Peyer's patch (tissue), 4 donors: ENCODE measurements at regions not wholly inside any gene's neighbourhood (a gene's known extent, or its start where the extent isn't known, plus 50 kb on each side); places are given as distances from the start of the nearest gene placed in this dataset.
A peak's percentile ranks its signal among the peaks of the same experiment; 100 is the strongest.
"Not testable (repeated sequence)": the region's sequence is repeated elsewhere in the genome, so short reads cannot be mapped to it uniquely, and the experiment has no call there.

Experiments
- DNase-seq, 3 donors: peaks; one replicate each; pipeline ENCODE4 v3.0.0-alpha.2; 2017 to 2019
- H3K27ac ChIP-seq, 4 donors: fragments of 200-600 bp; sonication (generic); one replicate each; pipeline ENCODE4 v1.5.1; 2016 to 2019
- H3K27me3 ChIP-seq, 2 donors: fragments of 200-600 bp; sonication (generic); one replicate each; pipeline ENCODE4 v1.5.1; 2019
- H3K36me3 ChIP-seq, 3 donors: fragments of 200-600 bp; sonication (generic); one replicate each; pipeline ENCODE4 v1.5.1; 2016 to 2019
- H3K4me1 ChIP-seq, 4 donors: fragments of 200-600 bp; sonication (generic); one replicate each; pipeline ENCODE4 v1.5.1; 2016 to 2019
- H3K4me3 ChIP-seq, 4 donors: fragments of 200-600 bp; sonication (generic); 1 replicate in 3 of 4; 2 replicates in 1 of 4; pipeline ENCODE4 v1.5.1; 2016 to 2019; ENCODE audit warnings: mild to moderate bottlenecking in 1 of 4
- H3K9me3 ChIP-seq, 4 donors: fragments of 200-600 bp; sonication (generic); one replicate each; pipeline ENCODE4 v1.5.1; 2016 to 2019; ENCODE audit warnings: mild to moderate bottlenecking in 1 of 4
- POLR2A ChIP-seq, 2 donors: fragments of 450-650 bp; IDR thresholded peaks; one replicate each; pipeline ENCODE4 v1.5.1; 2017; ENCODE audit warnings: antibody characterized with exemption in 2 of 2, mild to moderate bottlenecking in 2 of 2, moderate library complexity in 2 of 2
- TF ChIP-seq, protein P1 (sequence below), 6 experiments: fragments of 450-650 bp in 4 of 6; fragments of 200-600 bp in 2 of 6; sonication (generic) in 1 of 6; IDR thresholded peaks; one replicate each; pipeline ENCODE4 v1.5.1; 2017 to 2019; ENCODE audit warnings: antibody characterized with exemption in 6 of 6, mild to moderate bottlenecking in 3 of 6, moderate library complexity in 1 of 6

DNA sequence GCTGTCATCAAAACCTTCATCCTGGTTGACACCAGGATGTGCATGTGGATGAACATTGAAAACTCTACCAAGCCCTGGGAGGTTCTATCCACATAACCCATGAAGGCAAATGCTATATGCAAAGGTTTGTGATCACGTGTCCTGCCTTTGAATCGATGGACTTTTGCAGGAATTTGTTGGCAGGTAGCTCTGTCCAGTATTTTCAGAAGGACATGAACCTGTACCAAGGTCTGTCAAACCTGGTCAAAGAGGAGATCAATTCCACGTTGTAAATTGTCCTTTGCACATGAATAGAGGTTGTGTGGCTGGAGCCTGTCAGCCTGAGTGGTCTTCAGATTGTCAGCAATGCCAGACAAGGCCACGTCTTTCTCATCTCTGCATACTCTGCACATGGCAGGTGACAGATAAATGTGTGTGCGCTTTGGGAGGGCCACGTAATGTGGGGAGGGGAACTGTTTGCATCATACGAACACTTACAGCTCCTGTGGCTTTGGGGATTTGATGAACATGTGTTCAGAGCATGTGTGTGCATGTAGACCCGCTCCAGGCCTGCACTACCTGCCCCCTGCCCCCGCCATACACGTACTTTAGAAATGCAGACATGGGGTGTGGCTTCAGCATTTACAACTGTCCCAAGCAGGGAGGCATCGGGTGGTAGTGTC, 169.1 kb downstream of the ERMARD start:
- H3K4me3 ChIP-seq = no peak overlapping the region
- peak in 1 of 3 donors; percentile 36 for DNase-seq
- H3K9me3 ChIP-seq = no peaks in the 10 kb centered on the region
- no peak overlapping the region for H3K27ac ChIP-seq
- no peaks in the 10 kb centered on the region for H3K27me3 ChIP-seq
- no peaks in the 10 kb centered on the region for H3K4me1 ChIP-seq
- TF ChIP-seq POLR2A (IDR thresholded peaks at IDR 0.05) = no peak
- TF ChIP-seq, protein P1, sequence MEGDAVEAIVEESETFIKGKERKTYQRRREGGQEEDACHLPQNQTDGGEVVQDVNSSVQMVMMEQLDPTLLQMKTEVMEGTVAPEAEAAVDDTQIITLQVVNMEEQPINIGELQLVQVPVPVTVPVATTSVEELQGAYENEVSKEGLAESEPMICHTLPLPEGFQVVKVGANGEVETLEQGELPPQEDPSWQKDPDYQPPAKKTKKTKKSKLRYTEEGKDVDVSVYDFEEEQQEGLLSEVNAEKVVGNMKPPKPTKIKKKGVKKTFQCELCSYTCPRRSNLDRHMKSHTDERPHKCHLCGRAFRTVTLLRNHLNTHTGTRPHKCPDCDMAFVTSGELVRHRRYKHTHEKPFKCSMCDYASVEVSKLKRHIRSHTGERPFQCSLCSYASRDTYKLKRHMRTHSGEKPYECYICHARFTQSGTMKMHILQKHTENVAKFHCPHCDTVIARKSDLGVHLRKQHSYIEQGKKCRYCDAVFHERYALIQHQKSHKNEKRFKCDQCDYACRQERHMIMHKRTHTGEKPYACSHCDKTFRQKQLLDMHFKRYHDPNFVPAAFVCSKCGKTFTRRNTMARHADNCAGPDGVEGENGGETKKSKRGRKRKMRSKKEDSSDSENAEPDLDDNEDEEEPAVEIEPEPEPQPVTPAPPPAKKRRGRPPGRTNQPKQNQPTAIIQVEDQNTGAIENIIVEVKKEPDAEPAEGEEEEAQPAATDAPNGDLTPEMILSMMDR (IDR thresholded peaks at IDR 0.05) = no peak
- no peaks in the 10 kb centered on the region for H3K36me3 ChIP-seq

DNA sequence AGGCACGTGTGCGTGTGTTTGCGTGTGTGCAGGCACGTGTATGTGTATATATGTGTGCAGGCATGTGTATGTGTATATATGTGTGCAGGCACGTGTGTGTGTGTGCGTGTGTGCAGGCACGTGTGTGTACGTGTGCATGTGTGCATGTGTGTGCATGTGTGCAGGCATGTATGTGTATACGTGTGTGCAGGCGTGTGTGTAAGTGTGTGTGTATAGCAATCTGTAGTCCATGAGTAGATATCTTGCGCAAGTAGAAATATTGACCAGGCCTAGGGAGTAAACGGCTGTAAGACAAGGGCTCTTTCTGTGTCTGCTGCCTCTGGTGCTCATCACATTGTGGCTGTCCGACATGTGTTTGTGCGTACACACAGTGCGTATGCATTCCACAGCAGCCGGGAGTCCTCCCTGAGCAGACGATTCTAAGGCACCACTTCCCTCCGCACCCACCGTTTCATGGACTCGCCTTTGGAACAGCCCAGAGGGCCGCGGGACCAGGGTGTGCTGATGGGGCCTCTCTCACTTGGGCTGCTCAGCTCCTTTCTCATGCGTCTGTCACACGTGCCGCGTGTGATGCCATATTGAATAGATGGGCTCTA, 167.6 kb downstream of the ERMARD start:
- TF ChIP-seq, protein P1 (IDR thresholded peaks at IDR 0.05) = no peak
- TF ChIP-seq POLR2A (IDR thresholded peaks at IDR 0.05) = no peak

DNA sequence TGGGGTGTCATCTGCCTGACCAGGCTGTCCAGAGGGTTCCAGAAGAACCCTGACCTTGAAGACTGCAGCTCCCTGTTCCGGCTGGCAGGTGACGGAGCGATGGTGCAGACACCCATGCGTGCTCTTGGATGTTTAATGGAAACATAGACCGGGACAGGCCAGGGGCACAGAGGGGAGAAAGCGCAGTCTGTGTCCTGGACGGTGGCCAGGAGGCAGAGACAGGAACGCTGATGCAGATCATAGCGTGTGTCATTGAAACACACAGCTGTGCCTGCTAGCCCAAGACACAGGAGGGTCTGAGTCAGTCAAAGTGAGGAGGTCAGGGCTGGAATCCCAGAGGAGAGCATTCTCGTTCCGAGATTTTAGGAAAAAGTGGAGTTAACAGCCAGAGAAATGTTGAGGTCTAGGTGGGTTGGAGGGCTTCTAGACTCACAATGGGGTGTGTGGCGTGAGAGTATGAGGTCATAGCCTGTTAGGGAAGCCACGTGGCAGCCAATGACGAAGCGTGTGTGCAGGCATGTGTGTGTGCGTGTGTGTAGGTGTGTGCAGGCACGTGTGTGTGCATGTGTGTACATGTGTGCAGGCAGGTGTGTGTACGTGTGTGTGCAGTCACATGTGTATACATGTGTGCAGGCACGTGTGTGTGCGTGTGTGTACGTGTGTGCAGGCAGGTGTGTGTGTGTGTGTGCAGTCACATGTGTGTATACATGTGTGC, 167.0 kb downstream of the ERMARD start:
- Histone ChIP-seq H3K27ac (no peak overlapping the region), H3K9me3 (no peaks in the 10 kb centered on the region), H3K27me3 (no peaks in the 10 kb centered on the region), H3K4me1 (no peaks in the 10 kb centered on the region), H3K4me3 (no peak overlapping the region), H3K36me3 (no peaks in the 10 kb centered on the region)
- no peak for DNase-seq
- no peak for TF ChIP-seq POLR2A (IDR thresholded peaks at IDR 0.05)
- TF ChIP-seq, protein P1 (IDR thresholded peaks at IDR 0.05) = no peak

More for the DNA sequence above, 167.6 kb downstream of the ERMARD start:
- Histone ChIP-seq H3K36me3 (no peaks in the 10 kb centered on the region), H3K27ac (no peak overlapping the region), H3K9me3 (no peaks in the 10 kb centered on the region), H3K27me3 (no peaks in the 10 kb centered on the region), H3K4me3 (no peak overlapping the region), H3K4me1 (no peaks in the 10 kb centered on the region)
- DNase-seq = peak in 1 of 3 donors; percentile 32

DNA sequence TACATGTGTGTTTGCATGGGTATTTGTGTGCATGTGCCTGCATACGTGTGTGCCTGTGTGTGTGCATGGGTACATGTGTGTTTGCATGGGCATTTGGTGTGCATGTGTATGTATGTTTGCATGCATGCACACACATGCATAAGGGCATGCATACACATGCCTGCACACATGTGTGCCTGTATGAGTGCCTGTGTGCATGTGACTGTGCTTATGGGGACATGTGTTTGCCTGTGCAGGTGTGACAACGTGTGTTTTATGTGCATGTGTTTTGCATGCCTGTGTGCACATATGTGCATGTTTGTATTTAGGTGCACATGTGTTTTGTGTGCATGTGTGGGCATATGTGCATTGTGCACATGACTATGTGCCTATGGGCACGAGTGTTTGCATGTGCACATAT, 165.7 kb downstream of the ERMARD start:
- TF ChIP-seq, protein P1 (IDR thresholded peaks at IDR 0.05) = no peak
- no peak for TF ChIP-seq POLR2A (IDR thresholded peaks at IDR 0.05)
- H3K9me3 ChIP-seq = no peaks in the 10 kb centered on the region
- H3K4me1 ChIP-seq = no peaks in the 10 kb centered on the region
- DNase-seq = no peak
- H3K4me3 ChIP-seq = no peak overlapping the region
- no peaks in the 10 kb centered on the region for H3K36me3 ChIP-seq
- no peak overlapping the region for H3K27ac ChIP-seq
- no peaks in the 10 kb centered on the region for H3K27me3 ChIP-seq

DNA sequence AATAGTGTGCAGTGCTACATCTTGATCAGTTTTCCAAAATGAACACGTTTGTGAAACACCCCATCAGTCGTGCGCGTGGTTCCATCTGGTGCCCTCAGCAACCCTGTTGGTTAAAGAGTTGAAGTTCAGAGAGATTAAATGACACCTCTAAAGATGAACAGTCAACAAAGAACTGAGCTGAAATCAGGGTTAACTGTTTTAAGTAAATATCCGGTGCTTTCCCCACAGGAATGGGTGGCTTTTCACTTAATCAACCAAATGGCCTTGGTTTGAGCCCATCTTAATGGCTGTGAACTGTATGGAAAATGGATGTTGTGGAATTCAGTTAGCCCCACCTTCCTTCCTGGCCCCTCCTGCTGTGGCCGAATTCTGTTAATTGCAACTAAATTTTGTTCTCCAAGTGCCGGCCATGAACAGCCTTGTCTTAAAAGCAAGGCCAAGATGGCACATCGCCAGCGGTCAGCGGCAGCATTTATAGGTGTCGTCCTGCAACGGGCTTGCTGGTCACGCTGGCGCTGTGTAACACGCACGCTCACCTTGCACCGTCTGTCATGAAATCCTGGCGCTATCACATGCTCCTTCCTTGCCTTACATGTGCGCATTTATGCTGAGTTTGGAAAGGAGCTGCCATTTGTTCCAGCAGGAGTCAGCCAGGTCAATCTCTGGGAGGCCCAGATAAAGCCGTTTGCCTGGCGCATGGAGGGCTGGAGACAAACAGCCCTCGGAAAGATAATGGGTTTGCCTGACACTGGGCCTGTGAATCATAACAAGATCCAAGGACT, 164.5 kb downstream of the ERMARD start:
- Histone ChIP-seq H3K27me3 (no peaks in the 10 kb centered on the region), H3K9me3 (no peaks in the 10 kb centered on the region), H3K4me1 (no peaks in the 10 kb centered on the region), H3K27ac (no peak overlapping the region), H3K36me3 (no peaks in the 10 kb centered on the region), H3K4me3 (no peak overlapping the region)
- no peak for DNase-seq
- no peak for TF ChIP-seq POLR2A (IDR thresholded peaks at IDR 0.05)

DNA sequence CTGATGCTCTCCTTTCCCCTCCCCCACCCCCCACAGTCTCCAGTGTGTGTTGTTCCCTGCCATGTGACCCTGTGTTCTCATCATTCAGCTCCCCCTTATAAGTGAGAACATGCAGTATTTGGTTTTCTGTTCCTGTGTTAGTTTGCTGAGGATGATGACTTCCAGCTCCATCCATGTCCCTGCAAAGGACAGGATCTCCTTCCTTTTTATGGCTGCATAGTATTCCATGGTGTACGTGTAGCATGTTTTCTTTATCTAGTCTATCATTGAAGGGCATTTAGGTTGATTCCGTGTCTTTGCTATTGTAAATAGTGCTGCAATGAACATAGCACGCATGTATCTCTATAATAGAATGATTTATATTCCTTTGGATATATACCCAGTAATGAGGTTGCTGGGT, 162.3 kb downstream of the ERMARD start:
- not testable (repeated sequence) for H3K9me3 ChIP-seq, H3K36me3 ChIP-seq, DNase-seq, H3K27ac ChIP-seq, H3K4me3 ChIP-seq, H3K4me1 ChIP-seq, H3K27me3 ChIP-seq
